ENCODE measurements at regions not wholly inside any gene's neighbourhood (a gene's known extent, or its start where the extent isn't known, plus 50 kb on each side); places are given as distances from the start of the nearest gene placed in this dataset.

GRCh38 chr20:57787151-57787989 is 77.6 kb upstream of the PMEPA1 start:
- Histone ChIP-seq H3K4me2 (ENCODE audit: insufficient read depth in 1 of 2, low read depth in 2 of 2, low read length in 2 of 2) (no peak overlapping the region), H3K79me1 (ENCODE audit: low read depth, low read length) (no peaks in the 10 kb centered on the region), H3K9ac (replicated peaks in 1 of 4; ENCODE audit: extremely low read depth in 1 of 4, low read depth in 3 of 4, low read length in 3 of 4) (no peak overlapping the region), H3K23ac (ENCODE audit: insufficient read length) (no peak overlapping the region), H2AK5ac (ENCODE audit: low read depth, low read length) (no peak overlapping the region), H3K14ac (ENCODE audit: insufficient read length) (no peak overlapping the region), H2BK120ac (replicated peaks; ENCODE audit: low read depth, low read length) (no peak overlapping the region), H3K4me1 (replicated peaks in 1 of 4; ENCODE audit: control insufficient read depth in 3 of 4, insufficient read depth in 4 of 4, low read length in 3 of 4) (no peaks in the 10 kb centered on the region; a peak in 1 of 7 replicates), H2BK15ac (ENCODE audit: low read length) (no peak overlapping the region), H3K23me2 (ENCODE audit: low read depth, low read length) (0 out of 2 replicates have a peak, but pooled peaks cover 2% of the 10 kb centered on the region), H2BK12ac (ENCODE audit: low read depth, low read length) (no peak overlapping the region), H4K5ac (ENCODE audit: insufficient read length, low read depth, low read length) (no peak overlapping the region), H3K27ac (ENCODE audit: low read depth, low read length) (no peak overlapping the region), H3K56ac (replicated peaks; ENCODE audit: insufficient read length, low read depth, low read length) (no peak overlapping the region), H4K91ac (replicated peaks; ENCODE audit: insufficient read length, low read length) (no peak overlapping the region), H3K27me3 (replicated peaks in 1 of 4; ENCODE audit: control insufficient read depth in 3 of 4, extremely low read depth in 1 of 4, insufficient read depth in 3 of 4, low read length in 3 of 4) (no peaks in the 10 kb centered on the region), H3K18ac (ENCODE audit: extremely low read depth, low read length) (no peak overlapping the region), H3K79me2 (ENCODE audit: control insufficient read depth in 1 of 2, insufficient read depth in 2 of 2, low read length in 2 of 2) (no peaks in the 10 kb centered on the region), H3K9me3 (ENCODE audit: insufficient read depth in 2 of 2, low read depth in 1 of 2, low read length in 1 of 2) (no peaks in the 10 kb centered on the region), H2AFZ (ENCODE audit: low read length) (no peak overlapping the region), H3K4me3 (ENCODE audit: extremely low read depth in 1 of 4, insufficient read depth in 2 of 4, low read depth in 3 of 4, low read length in 4 of 4) (no peak overlapping the region), H3K4ac (replicated peaks; ENCODE audit: insufficient read length, low read depth, low read length) (no peak overlapping the region), H4K8ac (ENCODE audit: extremely low read depth, insufficient read depth, low read length) (no peak overlapping the region), H2BK20ac (ENCODE audit: low read length) (no peak overlapping the region), H2BK5ac (ENCODE audit: low read depth, low read length) (no peak overlapping the region), H3K36me3 (ENCODE audit: control insufficient read depth in 2 of 4, insufficient read depth in 4 of 4, low read length in 3 of 4) (no peaks in the 10 kb centered on the region), H4K20me1 (replicated peaks in 1 of 2; ENCODE audit: control insufficient read depth in 1 of 2, insufficient read depth in 2 of 2, low read length in 2 of 2) (no peaks in the 10 kb centered on the region)
- no peak for TF ChIP-seq CTCF (IDR thresholded peaks at IDR 0.05; ENCODE audit: control extremely low read depth in 1 of 3, insufficient read depth in 1 of 3, low read depth in 1 of 3, low read length in 3 of 3)
- ChIA-PET POLR2A (ENCODE audit: partially characterized antibody) (no interaction called here), CTCF (ENCODE audit: partially characterized antibody) (interaction anchor here (1.1 kb wide), 1 partner anchor 212 kb away, joined by 3 read pairs; no protein-coding TSS in a partner anchor)
- FAIRE-seq (no peak), DNase-seq (ENCODE audit: low read depth in 1 of 2, low spot score in 2 of 2) (no peak)
- 88% methylated on average over 8 of the region's 10 CpGs; no CpG with 5 or more reads in 1 of the 2 experiments for WGBS, 2 experiments (ENCODE audit: extremely low coverage in 1 of 2, insufficient coverage in 1 of 2, insufficient read length in 1 of 2, insufficient replicate concordance in 2 of 2, low coverage in 1 of 2, low lambda C conversion rate in 2 of 2, missing lambda C conversion rate in 1 of 2)

Measured in H1 (cell line).